ENCODE measurements at regions not wholly inside any gene's neighbourhood (a gene's known extent, or its start where the extent isn't known, plus 50 kb on each side); places are given as distances from the start of the nearest gene placed in this dataset.

- intact Hi-C loops (cut with DNase I), result no loop called here
These were observed 330.8 kb downstream of the DLEU7 start for GRCh38 chr13:50512474-50513299.

DNA sequence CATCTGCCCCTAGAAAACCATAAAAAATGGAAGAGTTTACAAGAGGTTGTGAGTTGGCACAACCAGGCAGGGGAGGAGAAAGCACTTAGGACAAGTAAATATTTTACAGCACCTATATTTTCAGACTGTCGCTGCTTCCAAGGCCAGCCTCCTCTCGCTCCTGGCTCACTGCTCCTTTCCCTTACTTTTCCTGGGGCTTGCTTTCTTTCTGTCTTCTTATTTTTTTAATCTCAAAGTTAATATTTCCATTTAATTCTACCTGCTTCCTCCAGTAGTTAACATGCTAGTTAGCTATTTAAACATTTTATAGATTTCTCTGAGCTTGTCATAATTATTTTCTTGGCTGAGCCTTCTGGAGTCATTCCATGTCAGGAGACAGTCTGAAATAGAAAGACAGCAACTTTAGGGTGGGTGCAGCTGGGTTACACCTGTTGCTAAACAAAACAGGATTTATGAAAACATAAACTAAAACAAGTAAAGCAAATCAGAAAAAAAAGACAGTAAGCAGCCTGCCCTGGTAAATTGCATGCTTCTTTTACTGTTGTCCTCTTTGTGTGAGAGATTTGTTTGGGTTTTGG lies 330.1 kb downstream of the DLEU7 start:
- intact Hi-C loops (cut with DNase I), result no loop called here
- no peak for DNase-seq (ENCODE audit: low spot score)

More at GRCh38 chr13:50512474-50513299, 330.8 kb downstream of the DLEU7 start:
- peak; percentile 85 for DNase-seq (ENCODE audit: low spot score)

DNA sequence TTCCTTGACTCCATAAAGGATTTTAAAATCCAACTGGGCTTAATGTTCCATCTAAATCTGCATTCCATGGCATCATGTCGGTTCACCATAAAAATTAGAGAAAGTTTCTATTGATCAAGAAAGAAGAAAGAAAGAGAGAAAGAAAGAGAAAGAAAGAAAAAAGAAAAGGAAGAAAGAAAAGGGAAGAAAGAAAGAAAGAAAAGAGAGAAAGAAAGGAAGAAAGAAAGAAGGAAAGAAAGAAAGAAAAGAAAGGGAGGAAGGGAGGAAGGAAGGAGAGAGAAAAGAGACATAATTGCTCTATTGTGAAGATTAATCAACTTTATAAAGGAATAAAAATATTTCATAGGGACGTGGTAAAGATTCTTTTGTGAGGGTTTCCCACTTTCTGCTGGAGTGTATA lies 329.2 kb downstream of the DLEU7 start:
- intact Hi-C loops (cut with DNase I), result no loop called here
- DNase-seq (ENCODE audit: low spot score), result no peak

- DNase-seq (ENCODE audit: low spot score), result no peak
- intact Hi-C loops (cut with DNase I), result no loop called here
These were observed 325.4 kb downstream of the DLEU7 start for GRCh38 chr13:50518131-50518530.

DNA sequence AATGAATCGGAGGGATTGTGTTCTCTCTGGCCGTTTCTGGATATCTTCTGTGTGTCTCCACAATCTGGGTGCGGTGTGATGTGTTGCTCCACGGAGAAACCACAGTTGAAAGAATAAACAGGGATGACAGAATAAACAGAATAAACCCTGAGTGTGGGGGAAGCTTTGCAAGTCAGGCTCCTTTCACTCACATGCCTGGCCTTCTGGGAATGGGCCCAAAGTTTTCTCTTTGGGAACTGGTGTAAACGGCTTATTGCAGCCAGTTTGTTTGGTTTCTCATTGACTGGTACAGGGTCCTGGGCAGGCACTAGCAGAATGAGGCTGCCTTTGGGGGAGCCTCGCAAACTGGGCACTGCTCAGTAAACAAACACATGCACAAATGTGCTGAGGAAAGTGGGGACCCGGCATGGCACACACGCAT lies 324.7 kb downstream of the DLEU7 start:
- DNase-seq (ENCODE audit: low spot score), result no peak

GRCh38 chr13:50519866-50520265 lies 323.6 kb downstream of the DLEU7 start:
- no peak for DNase-seq (ENCODE audit: low spot score)
- intact Hi-C loops (cut with DNase I), result loop anchor here in 1 of 2 donors (10.0 kb wide), 1 partner anchor 425 kb away; no protein-coding TSS in a partner anchor

More for the DNA sequence above, 324.7 kb downstream of the DLEU7 start:
- intact Hi-C loops (cut with DNase I), result no loop called here

GRCh38 chr13:50521006-50521830 lies 322.3 kb downstream of the DLEU7 start:
- DNase-seq (ENCODE audit: low spot score), result no peak
- intact Hi-C loops (cut with DNase I), result loop anchor here in 1 of 2 donors (10.0 kb wide), 1 partner anchor 426 kb away; no protein-coding TSS in a partner anchor

DNA sequence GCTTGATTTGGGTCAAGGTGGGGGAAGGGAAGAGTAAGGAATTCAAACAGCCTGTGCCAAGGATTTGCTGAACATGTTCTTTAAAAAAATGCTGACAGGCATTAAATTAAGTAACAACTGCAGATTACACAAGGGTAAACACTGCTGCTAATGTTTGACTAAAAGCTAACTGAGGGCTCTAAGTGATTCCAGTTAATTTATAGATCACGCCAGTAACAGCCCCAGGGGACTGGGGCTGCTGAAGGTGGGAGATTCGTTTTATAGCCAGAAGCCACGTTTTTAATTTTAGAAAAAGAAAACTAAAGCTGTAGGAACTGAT lies 321.7 kb downstream of the DLEU7 start:
- DNase-seq (ENCODE audit: low spot score), result no peak
- intact Hi-C loops (cut with DNase I), result loop anchor here in 1 of 2 donors (10.0 kb wide), 1 partner anchor 427 kb away; no protein-coding TSS in a partner anchor

- DNase-seq (ENCODE audit: low spot score), result no peak
- intact Hi-C loops (cut with DNase I), result loop anchor here in 1 of 2 donors (10.0 kb wide), 1 partner anchor 428 kb away; no protein-coding TSS in a partner anchor
These were observed 321.0 kb downstream of the DLEU7 start for GRCh38 chr13:50522506-50522905.

DNA sequence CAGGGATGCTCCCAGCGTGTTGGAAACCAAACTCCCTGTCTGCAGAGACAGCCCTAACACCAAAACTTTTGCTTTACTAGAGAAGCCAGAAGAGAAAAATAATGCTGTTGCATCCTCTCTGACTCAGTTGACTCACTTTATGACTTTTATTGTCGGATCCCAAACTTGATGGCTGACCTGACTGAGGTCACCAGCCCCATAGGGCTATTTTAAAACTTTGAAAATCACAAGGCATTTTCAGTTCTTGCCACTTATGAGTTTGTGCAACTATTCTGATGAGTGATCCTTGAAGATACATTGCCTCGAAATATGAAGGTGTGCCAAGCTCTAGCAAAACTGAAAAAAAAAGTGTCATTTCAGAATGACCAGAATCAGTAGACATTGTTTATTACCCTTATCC lies 320.2 kb downstream of the DLEU7 start:
- no peak for DNase-seq (ENCODE audit: low spot score)
- intact Hi-C loops (cut with DNase I), result loop anchor here in 1 of 2 donors (10.0 kb wide), 1 partner anchor 429 kb away; no protein-coding TSS in a partner anchor

GRCh38 chr13:50524560-50524959 lies 318.9 kb downstream of the DLEU7 start:
- intact Hi-C loops (cut with DNase I), result loop anchor here in 1 of 2 donors (10.0 kb wide), 1 partner anchor 430 kb away; no protein-coding TSS in a partner anchor

GRCh38 chr13:50526661-50527071 lies 316.8 kb downstream of the DLEU7 start:
- intact Hi-C loops (cut with DNase I), result loop anchor here in 1 of 2 donors (10.0 kb wide), 1 partner anchor 432 kb away; no protein-coding TSS in a partner anchor
- no peak for DNase-seq (ENCODE audit: low spot score)

More at GRCh38 chr13:50524560-50524959, 318.9 kb downstream of the DLEU7 start:
- DNase-seq (ENCODE audit: low spot score), result no peak

DNA sequence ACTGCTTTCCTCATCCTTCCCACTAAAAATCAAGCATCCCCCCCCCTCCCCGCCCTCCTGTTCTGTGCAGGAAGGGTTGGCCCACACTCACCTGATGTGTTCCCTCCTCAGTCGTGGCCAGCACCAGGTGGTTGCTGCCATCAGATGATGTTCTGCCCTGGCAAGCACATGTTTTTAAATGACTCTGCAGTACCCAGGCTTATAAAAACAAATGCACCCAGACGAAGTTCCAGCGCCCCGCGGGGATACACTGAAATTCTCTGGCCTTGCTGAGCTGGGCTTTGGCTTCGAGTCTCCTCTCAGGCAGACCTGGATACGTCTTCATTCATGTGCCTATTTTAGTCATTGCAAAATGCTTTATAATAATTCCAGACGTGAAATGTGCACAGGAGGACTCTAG lies 316.3 kb downstream of the DLEU7 start:
- DNase-seq (ENCODE audit: low spot score), result no peak
- intact Hi-C loops (cut with DNase I), result loop anchor here in 1 of 2 donors (10.0 kb wide), 1 partner anchor 432 kb away; no protein-coding TSS in a partner anchor

DNA sequence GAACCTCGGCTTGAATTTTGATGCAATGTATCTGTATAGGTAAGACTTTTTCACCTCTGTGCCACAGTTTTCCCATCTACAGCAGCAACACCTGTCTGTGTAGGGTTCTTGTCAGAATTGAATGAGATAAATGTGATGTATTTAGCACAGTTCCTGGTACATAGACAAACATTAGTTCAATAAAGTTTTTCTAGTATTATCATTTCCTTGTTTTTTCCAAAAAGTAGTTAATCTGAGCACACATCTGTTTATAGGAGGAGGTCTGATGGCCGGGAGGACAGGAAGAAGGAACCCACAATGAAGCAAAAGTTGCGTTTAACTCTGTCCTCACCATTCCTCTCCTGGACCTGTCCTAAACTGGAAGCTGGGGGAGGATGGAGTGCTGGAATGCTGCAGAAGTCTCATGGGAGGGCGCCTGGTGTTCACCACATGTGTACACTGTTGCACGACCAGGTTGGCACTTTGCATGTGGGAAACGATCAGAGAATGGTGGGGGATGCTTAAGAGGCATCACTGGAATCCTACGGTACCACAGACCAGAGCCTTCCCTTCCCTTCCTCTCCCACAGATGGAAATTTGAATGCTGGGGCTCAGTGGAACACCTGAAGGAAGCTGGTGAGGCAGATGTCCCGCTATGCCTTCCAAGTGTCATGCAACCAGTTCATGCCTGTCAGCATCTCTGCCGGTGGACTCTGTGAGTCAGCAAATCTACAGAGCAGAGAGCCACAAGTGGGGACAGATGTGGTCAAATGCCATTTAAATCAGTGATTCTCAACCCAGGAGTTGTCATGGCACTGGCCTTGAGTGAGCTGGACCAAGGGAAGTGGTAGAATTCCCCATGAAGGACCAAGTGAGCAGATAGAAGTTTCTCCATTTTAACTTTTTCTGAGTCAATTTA lies 315.6 kb downstream of the DLEU7 start:
- DNase-seq (ENCODE audit: low spot score), result no peak
- intact Hi-C loops (cut with DNase I), result loop anchor here in 1 of 2 donors (10.0 kb wide), 1 partner anchor 433 kb away; no protein-coding TSS in a partner anchor

- peak; percentile 94 for DNase-seq (ENCODE audit: low spot score)
- intact Hi-C loops (cut with DNase I), result loop anchor here in 1 of 2 donors (10.0 kb wide), 1 partner anchor 435 kb away; no protein-coding TSS in a partner anchor
These were observed 314.2 kb downstream of the DLEU7 start for GRCh38 chr13:50529154-50529882.

DNA sequence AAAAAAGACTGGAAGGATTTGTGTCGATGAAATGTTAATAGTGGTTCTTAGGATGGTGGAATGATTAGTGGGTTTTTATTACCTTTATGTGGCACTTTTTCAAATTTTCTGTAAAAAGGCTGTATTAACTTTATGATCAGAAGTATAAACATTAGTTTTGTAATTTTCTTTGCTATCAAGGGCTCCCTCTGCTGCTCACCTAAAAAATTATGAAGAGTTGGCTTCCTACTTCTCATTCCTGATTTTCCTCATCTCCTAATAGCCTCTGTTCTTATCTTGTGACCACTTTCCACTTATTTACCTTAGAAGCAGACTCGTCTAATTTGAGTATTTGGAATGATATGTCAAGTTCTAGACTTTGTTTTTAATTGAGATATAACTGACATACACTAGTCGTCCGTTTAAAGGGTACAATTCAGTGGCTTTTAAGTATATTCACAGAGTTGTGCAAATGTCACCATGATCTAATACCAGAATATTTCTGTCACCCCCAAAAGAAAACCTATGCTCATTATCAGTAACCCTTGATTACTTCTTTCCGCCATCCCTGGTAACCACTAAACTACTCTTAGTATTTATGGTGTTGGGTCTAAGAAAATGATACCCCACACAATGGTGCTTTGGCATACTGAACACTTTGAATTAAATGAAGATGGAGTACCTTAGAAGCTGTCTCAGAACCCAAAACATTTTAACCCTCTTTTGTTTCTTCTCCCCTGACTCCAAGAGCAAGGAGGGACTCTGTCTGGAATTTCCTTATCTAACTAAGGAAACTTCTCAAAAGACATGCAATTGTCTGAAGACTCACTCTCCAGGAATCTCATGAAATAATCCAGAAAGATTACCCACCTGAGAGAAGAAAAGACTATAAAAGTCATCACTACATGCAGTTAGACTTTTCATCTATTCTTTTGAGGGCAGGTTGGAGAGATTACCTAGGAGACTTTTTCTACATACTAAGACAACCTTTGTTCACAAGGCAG lies 311.3 kb downstream of the DLEU7 start:
- intact Hi-C loops (cut with DNase I), result no loop called here
- DNase-seq (ENCODE audit: low spot score), result no peak

Data from posterior vena cava (tissue), 2 donors.